8988T (cell line): ENCODE measurements at regions not wholly inside any gene's neighbourhood (a gene's known extent, or its start where the extent isn't known, plus 50 kb on each side); places are given as distances from the start of the nearest gene placed in this dataset.
A peak's percentile ranks its signal among the peaks of the same experiment; 100 is the strongest.

Experiments used
- DNase-seq: peaks from one replicate; pipeline ENCODE4 v3.0.0; 2011

- DNase-seq = no peak
Measured at GRCh38 chr6:156509496-156509895, 267.7 kb upstream of the ARID1B start.

- DNase-seq = peak; percentile 20
Measured at GRCh38 chr6:156508923-156509322, 268.3 kb upstream of the ARID1B start.

- no peak for DNase-seq
Measured at GRCh38 chr6:156508126-156508525, 269.1 kb upstream of the ARID1B start.

GRCh38 chr6:156507656-156508055 lies 269.5 kb upstream of the ARID1B start:
- DNase-seq = no peak

GRCh38 chr6:156507106-156507505 lies 270.1 kb upstream of the ARID1B start:
- no peak for DNase-seq

GRCh38 chr6:156502969-156503504 lies 274.1 kb upstream of the ARID1B start:
- DNase-seq = no peak

GRCh38 chr6:156497618-156498017 lies 279.6 kb upstream of the ARID1B start:
- no peak for DNase-seq

GRCh38 chr6:156487877-156488276 lies 289.3 kb upstream of the ARID1B start:
- no peak for DNase-seq

- no peak for DNase-seq
Measured at GRCh38 chr6:156485150-156485549, 292.0 kb upstream of the ARID1B start.

- DNase-seq = no peak
Measured at GRCh38 chr6:156474507-156475120, 302.6 kb upstream of the ARID1B start.

GRCh38 chr6:156471000-156471399 lies 306.2 kb upstream of the ARID1B start:
- DNase-seq = no peak

- DNase-seq = no peak
Measured at GRCh38 chr6:156464100-156464878, 312.9 kb upstream of the ARID1B start.

- DNase-seq = no peak
Measured at GRCh38 chr6:156461647-156462046, 315.5 kb upstream of the ARID1B start.

GRCh38 chr6:156457601-156458000 lies 319.6 kb upstream of the ARID1B start:
- DNase-seq = no peak

- no peak for DNase-seq
Measured at GRCh38 chr6:156455847-156456246, 321.3 kb upstream of the ARID1B start.

- DNase-seq = no peak
Measured at GRCh38 chr6:156454867-156455266, 322.3 kb upstream of the ARID1B start.

- DNase-seq = no peak
Measured at GRCh38 chr6:156451726-156452125, 325.5 kb upstream of the ARID1B start.

GRCh38 chr6:156451088-156451487 lies 326.1 kb upstream of the ARID1B start:
- DNase-seq = no peak

GRCh38 chr6:156450421-156450820 lies 326.8 kb upstream of the ARID1B start:
- no peak for DNase-seq

- no peak for DNase-seq
Measured at GRCh38 chr6:156449569-156449968, 327.6 kb upstream of the ARID1B start.

- no peak for DNase-seq
Measured at GRCh38 chr6:156449128-156449527, 328.1 kb upstream of the ARID1B start.

GRCh38 chr6:156448579-156448978 lies 328.6 kb upstream of the ARID1B start:
- DNase-seq = no peak

- DNase-seq = no peak
Measured at GRCh38 chr6:156440688-156441087, 336.5 kb upstream of the ARID1B start.

GRCh38 chr6:156438350-156438923 lies 338.7 kb upstream of the ARID1B start:
- no peak for DNase-seq
